ENCODE measurements at regions not wholly inside any gene's neighbourhood (a gene's known extent, or its start where the extent isn't known, plus 50 kb on each side); places are given as distances from the start of the nearest gene placed in this dataset.

- Histone ChIP-seq H3K4me1 (ENCODE audit: control insufficient read depth in 1 of 2, insufficient read depth in 2 of 2, low read length in 2 of 2) (no peaks in the 10 kb centered on the region), H3K4me2 (ENCODE audit: low read length) (no peak overlapping the region), H3K27me3 (ENCODE audit: insufficient read depth, low read length) (no peaks in the 10 kb centered on the region), H3K9me3 (ENCODE audit: control insufficient read depth in 1 of 2, insufficient read depth in 1 of 2, low read depth in 1 of 2, low read length in 2 of 2) (no peaks in the 10 kb centered on the region), H3K4me3 (replicated peaks in 1 of 2; ENCODE audit: low read depth in 1 of 2, low read length in 2 of 2) (no peak overlapping the region), H3K79me2 (ENCODE audit: insufficient read depth, low read length) (no peaks in the 10 kb centered on the region), H3K9me2 (ENCODE audit: insufficient read depth) (no peaks in the 10 kb centered on the region), H3K36me3 (ENCODE audit: control insufficient read depth in 1 of 2, insufficient read depth in 2 of 2, low read length in 2 of 2) (no peaks in the 10 kb centered on the region), H3K9ac (ENCODE audit: low read length) (no peak overlapping the region), H3K27ac (ENCODE audit: low read depth, low read length) (no peak overlapping the region), H4K20me1 (ENCODE audit: insufficient read depth) (no peaks in the 10 kb centered on the region), H2AFZ (ENCODE audit: low read depth, low read length, poor library complexity, severe bottlenecking) (no peak overlapping the region)
- CTCF ChIA-PET: no interaction called here
- POLR2A ChIA-PET: no interaction called here
- TF ChIP-seq EZH2 (IDR thresholded peaks at IDR 0.05): no peak
- no peak for TF ChIP-seq POLR2AphosphoS5 (IDR thresholded peaks at IDR 0.05; ENCODE audit: low read depth, low read length)
- TF ChIP-seq POLR2A (IDR thresholded peaks at IDR 0.05; ENCODE audit: borderline replicate concordance, extremely low read depth, insufficient read depth, insufficient read length): no peak
- no peak for TF ChIP-seq EGR1 (IDR thresholded peaks at IDR 0.05; ENCODE audit: low read depth)
- TF ChIP-seq ATF3 (IDR thresholded peaks at IDR 0.05): no peak
- TF ChIP-seq ZBTB33 (IDR thresholded peaks at IDR 0.05; ENCODE audit: extremely low read depth, insufficient replicate concordance, low read length): no peak
- TF ChIP-seq CEBPB (IDR thresholded peaks at IDR 0.05; ENCODE audit: low read depth): no peak
- TF ChIP-seq, protein P1, sequence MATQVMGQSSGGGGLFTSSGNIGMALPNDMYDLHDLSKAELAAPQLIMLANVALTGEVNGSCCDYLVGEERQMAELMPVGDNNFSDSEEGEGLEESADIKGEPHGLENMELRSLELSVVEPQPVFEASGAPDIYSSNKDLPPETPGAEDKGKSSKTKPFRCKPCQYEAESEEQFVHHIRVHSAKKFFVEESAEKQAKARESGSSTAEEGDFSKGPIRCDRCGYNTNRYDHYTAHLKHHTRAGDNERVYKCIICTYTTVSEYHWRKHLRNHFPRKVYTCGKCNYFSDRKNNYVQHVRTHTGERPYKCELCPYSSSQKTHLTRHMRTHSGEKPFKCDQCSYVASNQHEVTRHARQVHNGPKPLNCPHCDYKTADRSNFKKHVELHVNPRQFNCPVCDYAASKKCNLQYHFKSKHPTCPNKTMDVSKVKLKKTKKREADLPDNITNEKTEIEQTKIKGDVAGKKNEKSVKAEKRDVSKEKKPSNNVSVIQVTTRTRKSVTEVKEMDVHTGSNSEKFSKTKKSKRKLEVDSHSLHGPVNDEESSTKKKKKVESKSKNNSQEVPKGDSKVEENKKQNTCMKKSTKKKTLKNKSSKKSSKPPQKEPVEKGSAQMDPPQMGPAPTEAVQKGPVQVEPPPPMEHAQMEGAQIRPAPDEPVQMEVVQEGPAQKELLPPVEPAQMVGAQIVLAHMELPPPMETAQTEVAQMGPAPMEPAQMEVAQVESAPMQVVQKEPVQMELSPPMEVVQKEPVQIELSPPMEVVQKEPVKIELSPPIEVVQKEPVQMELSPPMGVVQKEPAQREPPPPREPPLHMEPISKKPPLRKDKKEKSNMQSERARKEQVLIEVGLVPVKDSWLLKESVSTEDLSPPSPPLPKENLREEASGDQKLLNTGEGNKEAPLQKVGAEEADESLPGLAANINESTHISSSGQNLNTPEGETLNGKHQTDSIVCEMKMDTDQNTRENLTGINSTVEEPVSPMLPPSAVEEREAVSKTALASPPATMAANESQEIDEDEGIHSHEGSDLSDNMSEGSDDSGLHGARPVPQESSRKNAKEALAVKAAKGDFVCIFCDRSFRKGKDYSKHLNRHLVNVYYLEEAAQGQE (IDR thresholded peaks at IDR 0.05; ENCODE audit: low read depth): no peak
- no peak for TF ChIP-seq ZNF274 (IDR thresholded peaks at IDR 0.05; ENCODE audit: low read depth, low read length)
- TF ChIP-seq YY1 (IDR thresholded peaks at IDR 0.05; ENCODE audit: extremely low read depth, insufficient replicate concordance, low read depth, low read length): no peak
- TF ChIP-seq ZFX (IDR thresholded peaks at IDR 0.05): no peak
- TF ChIP-seq JUND (IDR thresholded peaks at IDR 0.05): no peak
- TF ChIP-seq RAD21 (IDR thresholded peaks at IDR 0.05; ENCODE audit: low read depth): no peak
- no peak for TF ChIP-seq TCF7L2 (IDR thresholded peaks at IDR 0.05; ENCODE audit: borderline replicate concordance, extremely low read depth, insufficient read depth, insufficient read length)
- no TSS peak for BruUV-seq (replicated peaks)
- ATAC-seq: no peak
- intact Hi-C loops (cut with micrococcal nuclease): no loop called here
- RAD21 ChIA-PET (ENCODE audit: low non-redundant PET in 1 of 2, low total read pairs in 2 of 2, uncharacterized antibody in 2 of 2, unreplicated experiment in 2 of 2): no interaction called here
- no peak for DNase-seq (ENCODE audit: low read depth, low spot score)
These were observed 98.2 kb downstream of the ING1 start for GRCh38 chr13:110811771-110812120.
